ENCODE measurements at regions not wholly inside any gene's neighbourhood (a gene's known extent, or its start where the extent isn't known, plus 50 kb on each side); places are given as distances from the start of the nearest gene placed in this dataset.

GRCh38 chr2:53434466-53434865 is 333.1 kb upstream of the CHAC2 start:
- no peak for TF ChIP-seq EZH2 (IDR thresholded peaks at IDR 0.05; ENCODE audit: insufficient read depth, poor library complexity, severe bottlenecking)
- TF ChIP-seq EZH2phosphoT487 (IDR thresholded peaks at IDR 0.05; ENCODE audit: insufficient read depth, low read depth), result no peak

Measured in GM23248 (cell line).